H9 (cell line): ENCODE measurements at regions not wholly inside any gene's neighbourhood (a gene's known extent, or its start where the extent isn't known, plus 50 kb on each side); places are given as distances from the start of the nearest gene placed in this dataset.

Experiments used
- DNase-seq: peaks from one replicate; pipeline ENCODE4 v3.0.0-alpha.2; 2017
- H2AFZ ChIP-seq: one replicate; pipeline ENCODE4 v1.6.1; 2013; ENCODE audit warnings: mild to moderate bottlenecking, low read length, control low read depth, moderate library complexity
- H2AK5ac ChIP-seq: 2 replicates; pipeline ENCODE4 v1.6.1; 2013; ENCODE audit warnings: low read length, control low read depth, mixed read lengths; ENCODE audit not compliant: insufficient read length
- H2BK120ac ChIP-seq: one replicate; pipeline ENCODE4 v1.6.1; 2013; ENCODE audit warnings: low read depth, mild to moderate bottlenecking, low read length, control low read depth, inconsistent platforms; ENCODE audit not compliant: poor library complexity, severe bottlenecking
- H2BK12ac ChIP-seq: 2 replicates; pipeline ENCODE4 v1.6.1; 2013; ENCODE audit warnings: low read length, control low read depth, mixed read lengths, low read depth; ENCODE audit not compliant: insufficient read length
- H2BK15ac ChIP-seq: 2 replicates; pipeline ENCODE4 v1.6.1; 2013; ENCODE audit warnings: low read depth, low read length, control low read depth
- H2BK20ac ChIP-seq: one replicate; pipeline ENCODE4 v1.6.1; 2013; ENCODE audit warnings: low read depth, mild to moderate bottlenecking, low read length, control low read depth, inconsistent platforms; ENCODE audit not compliant: poor library complexity, severe bottlenecking
- H2BK5ac ChIP-seq: 2 replicates; pipeline ENCODE4 v1.6.1; 2013; ENCODE audit warnings: low read length, control low read depth, mixed read lengths; ENCODE audit not compliant: insufficient read length
- H3K14ac ChIP-seq: 2 replicates; pipeline ENCODE4 v1.6.1; 2013; ENCODE audit warnings: low read length, control low read depth; ENCODE audit not compliant: insufficient read depth
- H3K18ac ChIP-seq: 2 replicates; pipeline ENCODE4 v1.6.1; 2013; ENCODE audit warnings: low read depth, mild to moderate bottlenecking, mixed read lengths, low read length, control low read depth; ENCODE audit not compliant: insufficient read length
- H3K23ac ChIP-seq: 2 replicates; pipeline ENCODE4 v1.6.1; 2013; ENCODE audit warnings: low read length, control low read depth, mixed read lengths, low read depth; ENCODE audit not compliant: insufficient read length
- H3K23me2 ChIP-seq: 2 replicates; pipeline ENCODE4 v1.6.1; 2013; ENCODE audit warnings: low read depth, mild to moderate bottlenecking, mixed read lengths, low read length, control low read depth; ENCODE audit not compliant: insufficient read length, poor library complexity, severe bottlenecking
- H3K27ac ChIP-seq: 2 replicates; pipeline ENCODE4 v1.5.1; 2013; ENCODE audit warnings: low read length, control low read depth, mixed read lengths, low read depth; ENCODE audit not compliant: insufficient read length
- H3K27me3 ChIP-seq: 2 replicates; pipeline ENCODE4 v1.6.1; 2013; ENCODE audit warnings: low read length, control low read depth, inconsistent platforms; ENCODE audit not compliant: insufficient read depth
- H3K4ac ChIP-seq: 2 replicates; pipeline ENCODE4 v1.6.1; 2013; ENCODE audit warnings: low read depth, mild to moderate bottlenecking, control low read depth, inconsistent platforms, low read length, moderate library complexity
- H3K4me1 ChIP-seq: 2 replicates; pipeline ENCODE4 v1.6.1; 2013; ENCODE audit warnings: low read length, control low read depth, inconsistent platforms; ENCODE audit not compliant: insufficient read depth
- H3K4me2 ChIP-seq: 2 replicates; pipeline ENCODE4 v1.6.1; 2013; ENCODE audit warnings: low read length, control low read depth, mixed read lengths; ENCODE audit not compliant: insufficient read length, insufficient read depth
- H3K56ac ChIP-seq: 2 replicates; pipeline ENCODE4 v1.6.1; 2013; ENCODE audit warnings: low read depth, mild to moderate bottlenecking, mixed read lengths, low read length, control low read depth; ENCODE audit not compliant: insufficient read length
- H3K79me1 ChIP-seq: 2 replicates; pipeline ENCODE4 v1.6.1; 2013; ENCODE audit warnings: low read depth, mild to moderate bottlenecking, moderate library complexity, low read length, control low read depth, inconsistent platforms; ENCODE audit not compliant: insufficient read depth, poor library complexity, severe bottlenecking
- H3K79me2 ChIP-seq: 2 replicates; pipeline ENCODE4 v1.6.1; 2013; ENCODE audit warnings: low read length, control low read depth, inconsistent platforms; ENCODE audit not compliant: insufficient read depth
- H3K9ac ChIP-seq: 2 replicates; pipeline ENCODE4 v1.6.1; 2013; ENCODE audit warnings: low read length, control low read depth, mixed read lengths; ENCODE audit not compliant: insufficient read length; ENCODE audit errors: extremely low read depth
- H3K9me3 ChIP-seq: one replicate; pipeline ENCODE4 v1.6.1; 2013; ENCODE audit warnings: low read depth, low read length, inconsistent platforms; ENCODE audit not compliant: control insufficient read depth
- H3T11ph ChIP-seq: one replicate; pipeline ENCODE4 v1.6.1; 2013; ENCODE audit warnings: mild to moderate bottlenecking, low read length, control low read depth, inconsistent platforms
- H4K20me1 ChIP-seq: one replicate; pipeline ENCODE4 v1.6.1; 2013; ENCODE audit not compliant: control insufficient read depth, insufficient read length, insufficient read depth
- H4K5ac ChIP-seq: 2 replicates; pipeline ENCODE4 v1.6.1; 2013; ENCODE audit warnings: low read depth, mild to moderate bottlenecking, mixed read lengths, low read length, control low read depth; ENCODE audit not compliant: insufficient read length
- H4K8ac ChIP-seq: replicated peaks from 2 replicates; pipeline ENCODE4 v1.6.1; 2013; ENCODE audit warnings: low read length, control low read depth, mixed read lengths, low read depth; ENCODE audit not compliant: insufficient read length
- H4K91ac ChIP-seq: 2 replicates; pipeline ENCODE4 v1.6.1; 2013; ENCODE audit warnings: low read depth, mild to moderate bottlenecking, moderate library complexity, mixed read lengths, low read length, control low read depth; ENCODE audit not compliant: insufficient read length
- H3K27ac Mint-ChIP-seq, 3 experiments: 2 replicates in 2 of 3; 3 replicates in 1 of 3; pipeline ENCODE4 v1.8.0; 2020 to 2021; ENCODE audit warnings: mixed read lengths in 3 of 3, mild to moderate bottlenecking in 1 of 3, moderate library complexity in 1 of 3
- H3K27me3 Mint-ChIP-seq: 2 replicates; pipeline ENCODE4 v1.8.0; 2021; ENCODE audit warnings: low read depth, mild to moderate bottlenecking, moderate library complexity, mixed read lengths
- H3K36me3 Mint-ChIP-seq, 3 experiments: 2 replicates in 2 of 3; 3 replicates in 1 of 3; pipeline ENCODE4 v1.8.0; 2020 to 2021; ENCODE audit warnings: low read depth in 3 of 3, mixed read lengths in 3 of 3; ENCODE audit not compliant: insufficient read depth in 1 of 3
- H3K4me1 Mint-ChIP-seq, 2 experiments: 2 replicates each; pipeline ENCODE4 v1.8.0; 2020; ENCODE audit warnings: mixed read lengths in 2 of 2
- H3K4me3 Mint-ChIP-seq, 2 experiments: 2 replicates in 1 of 2; 3 replicates in 1 of 2; pipeline ENCODE4 v1.8.0; 2020 to 2021; ENCODE audit warnings: mild to moderate bottlenecking in 2 of 2, mixed read lengths in 2 of 2, moderate library complexity in 1 of 2
- H3K9me3 Mint-ChIP-seq, 2 experiments: 2 replicates in 1 of 2; 3 replicates in 1 of 2; pipeline ENCODE4 v1.8.0; 2020; ENCODE audit warnings: mild to moderate bottlenecking in 2 of 2, mixed read lengths in 2 of 2, moderate library complexity in 1 of 2
- CTCF ChIP-seq: fragments of 200-600 bp; sonication (generic); conservative IDR thresholded peaks from 3 replicates; pipeline ENCODE4 v1.8.0; 2021; ENCODE audit warnings: antibody characterized with exemption, mild to moderate bottlenecking
- WGBS: extraction: QIAGEN DNeasy Blood & Tissue Kit; methylation state at CpG from one replicate; pipeline ENCODE4 v1.1.7; 2013; ENCODE audit warnings: missing lambda C conversion rate, low lambda C conversion rate, mixed read lengths; ENCODE audit not compliant: insufficient read length; ENCODE audit errors: extremely low coverage; 5-methylcytosine and 5-hydroxymethylcytosine counted together

GRCh38 chr11:23353611-23354010 is 493.3 kb upstream of the CCDC179 start:
- H2BK12ac ChIP-seq, result no peak overlapping the region
- H3K4me1 ChIP-seq, result no peaks in the 10 kb centered on the region
- no peaks in the 10 kb centered on the region for H3K27me3 ChIP-seq
- Mint-ChIP-seq H3K27ac (no peak overlapping the region), H3K36me3 (no peaks in the 10 kb centered on the region), H3K4me1 (peaks cover 0 to 4% of the 10 kb centered on the region in 2 experiments; a peak in 2 of 4 replicates), H3K4me3 (no peak overlapping the region), H3K27me3 (no peaks in the 10 kb centered on the region; the same call in 1 of the 2 replicates), H3K9me3 (peaks cover 4% of the 10 kb centered on the region in 2 experiments; a peak in 2 of 5 replicates)
- WGBS, result no CpG with 5 or more reads among the region's 2 CpGs
- no peak overlapping the region for H3K4ac ChIP-seq
- no peak overlapping the region for H4K91ac ChIP-seq
- H4K8ac ChIP-seq, result no peak overlapping the region
- H3K9me3 ChIP-seq, result no peaks in the 10 kb centered on the region
- H3K9ac ChIP-seq, result no peak overlapping the region
- H2BK120ac ChIP-seq, result no peak overlapping the region
- TF ChIP-seq CTCF, result no peak
- no peak overlapping the region for H2BK15ac ChIP-seq
- H4K20me1 ChIP-seq, result no peaks in the 10 kb centered on the region
- H3K79me1 ChIP-seq, result no peaks in the 10 kb centered on the region
- H3T11ph ChIP-seq, result no peak overlapping the region
- no peak overlapping the region for H3K23ac ChIP-seq
- no peak overlapping the region for H4K5ac ChIP-seq
- no peak overlapping the region for H3K27ac ChIP-seq
- H3K18ac ChIP-seq, result no peak overlapping the region
- H2BK20ac ChIP-seq, result no peak overlapping the region
- H3K23me2 ChIP-seq, result no peaks in the 10 kb centered on the region
- no peak overlapping the region for H2AFZ ChIP-seq
- no peak for DNase-seq
- no peak overlapping the region for H2AK5ac ChIP-seq
- no peak overlapping the region for H2BK5ac ChIP-seq
- no peaks in the 10 kb centered on the region for H3K79me2 ChIP-seq
- H3K14ac ChIP-seq, result no peak overlapping the region
- H3K4me2 ChIP-seq, result no peak overlapping the region
- no peak overlapping the region for H3K56ac ChIP-seq
